ENCODE measurements at regions not wholly inside any gene's neighbourhood (a gene's known extent, or its start where the extent isn't known, plus 50 kb on each side); places are given as distances from the start of the nearest gene placed in this dataset.
A peak's percentile ranks its signal among the peaks of the same experiment; 100 is the strongest.

- H3K4me1 ChIP-seq (ENCODE audit: insufficient read depth, low read length): peaks cover 18% of the 10 kb centered on the region
- no peak overlapping the region for H3K27ac ChIP-seq (ENCODE audit: low read depth, low read length)
- H3K36me3 ChIP-seq (ENCODE audit: insufficient read depth, low read length): no peaks in the 10 kb centered on the region
- no peaks in the 10 kb centered on the region for H3K9me3 ChIP-seq (ENCODE audit: low read length)
- H3K4me3 ChIP-seq (ENCODE audit: low read depth in 1 of 2, low read length in 2 of 2): no peak overlapping the region
- no peaks in the 10 kb centered on the region for H3K27me3 ChIP-seq (ENCODE audit: control insufficient read depth in 1 of 2, insufficient read depth in 2 of 2, low read length in 2 of 2)
- H3K9ac ChIP-seq (ENCODE audit: low read length): no peak overlapping the region
Measured at GRCh38 chr13:40146063-40146462, 490.6 kb downstream of the COG6 start.

GRCh38 chr13:40146611-40147117, 491.2 kb downstream of the COG6 start:
- H3K27me3 ChIP-seq (ENCODE audit: control insufficient read depth in 1 of 2, insufficient read depth in 2 of 2, low read length in 2 of 2): no peaks in the 10 kb centered on the region
- H3K9me3 ChIP-seq (ENCODE audit: low read length): no peaks in the 10 kb centered on the region
- no peak overlapping the region for H3K4me3 ChIP-seq (ENCODE audit: low read depth in 1 of 2, low read length in 2 of 2)
- no peak overlapping the region for H3K27ac ChIP-seq (ENCODE audit: low read depth, low read length)
- H3K9ac ChIP-seq (ENCODE audit: low read length): no peak overlapping the region
- peaks cover 18% of the 10 kb centered on the region for H3K4me1 ChIP-seq (ENCODE audit: insufficient read depth, low read length)
- H3K36me3 ChIP-seq (ENCODE audit: insufficient read depth, low read length): no peaks in the 10 kb centered on the region

GRCh38 chr13:40148101-40148500, 492.6 kb downstream of the COG6 start:
- no peak overlapping the region for H3K27ac ChIP-seq (ENCODE audit: low read depth, low read length)
- H3K9ac ChIP-seq (ENCODE audit: low read length): no peak overlapping the region
- no peaks in the 10 kb centered on the region for H3K27me3 ChIP-seq (ENCODE audit: control insufficient read depth in 1 of 2, insufficient read depth in 2 of 2, low read length in 2 of 2)
- no peaks in the 10 kb centered on the region for H3K36me3 ChIP-seq (ENCODE audit: insufficient read depth, low read length)
- H3K4me3 ChIP-seq (ENCODE audit: low read depth in 1 of 2, low read length in 2 of 2): no peak overlapping the region
- H3K9me3 ChIP-seq (ENCODE audit: low read length): no peaks in the 10 kb centered on the region
- H3K4me1 ChIP-seq (ENCODE audit: insufficient read depth, low read length): peaks cover 18% of the 10 kb centered on the region

GRCh38 chr13:40148742-40149141, 493.3 kb downstream of the COG6 start:
- H3K9me3 ChIP-seq (ENCODE audit: low read length): no peaks in the 10 kb centered on the region
- no peak overlapping the region for H3K9ac ChIP-seq (ENCODE audit: low read length)
- no peak overlapping the region for H3K27ac ChIP-seq (ENCODE audit: low read depth, low read length)
- H3K4me1 ChIP-seq (ENCODE audit: insufficient read depth, low read length): peaks cover 18% of the 10 kb centered on the region
- no peak overlapping the region for H3K4me3 ChIP-seq (ENCODE audit: low read depth in 1 of 2, low read length in 2 of 2)
- H3K36me3 ChIP-seq (ENCODE audit: insufficient read depth, low read length): no peaks in the 10 kb centered on the region
- no peaks in the 10 kb centered on the region for H3K27me3 ChIP-seq (ENCODE audit: control insufficient read depth in 1 of 2, insufficient read depth in 2 of 2, low read length in 2 of 2)

GRCh38 chr13:40149611-40150274, 494.3 kb downstream of the COG6 start:
- Histone ChIP-seq H3K27me3 (ENCODE audit: control insufficient read depth in 1 of 2, insufficient read depth in 2 of 2, low read length in 2 of 2) (no peaks in the 10 kb centered on the region), H3K27ac (ENCODE audit: low read depth, low read length) (peak overlapping the region; percentile 79), H3K36me3 (ENCODE audit: insufficient read depth, low read length) (no peaks in the 10 kb centered on the region), H3K9me3 (ENCODE audit: low read length) (no peaks in the 10 kb centered on the region), H3K4me1 (ENCODE audit: insufficient read depth, low read length) (peaks cover 18% of the 10 kb centered on the region), H3K9ac (ENCODE audit: low read length) (no peak overlapping the region), H3K4me3 (ENCODE audit: low read depth in 1 of 2, low read length in 2 of 2) (no peak overlapping the region)

GRCh38 chr13:40151673-40152072, 496.2 kb downstream of the COG6 start:
- H3K9me3 ChIP-seq (ENCODE audit: low read length): no peaks in the 10 kb centered on the region
- peaks cover 18% of the 10 kb centered on the region for H3K4me1 ChIP-seq (ENCODE audit: insufficient read depth, low read length)
- H3K27me3 ChIP-seq (ENCODE audit: control insufficient read depth in 1 of 2, insufficient read depth in 2 of 2, low read length in 2 of 2): no peaks in the 10 kb centered on the region
- no peak overlapping the region for H3K27ac ChIP-seq (ENCODE audit: low read depth, low read length)
- no peak overlapping the region for H3K4me3 ChIP-seq (ENCODE audit: low read depth in 1 of 2, low read length in 2 of 2)
- H3K9ac ChIP-seq (ENCODE audit: low read length): no peak overlapping the region
- H3K36me3 ChIP-seq (ENCODE audit: insufficient read depth, low read length): no peaks in the 10 kb centered on the region

GRCh38 chr13:40152145-40152544, 496.7 kb downstream of the COG6 start:
- no peak overlapping the region for H3K4me3 ChIP-seq (ENCODE audit: low read depth in 1 of 2, low read length in 2 of 2)
- H3K4me1 ChIP-seq (ENCODE audit: insufficient read depth, low read length): peaks cover 18% of the 10 kb centered on the region
- H3K27ac ChIP-seq (ENCODE audit: low read depth, low read length): no peak overlapping the region
- no peaks in the 10 kb centered on the region for H3K27me3 ChIP-seq (ENCODE audit: control insufficient read depth in 1 of 2, insufficient read depth in 2 of 2, low read length in 2 of 2)
- no peaks in the 10 kb centered on the region for H3K9me3 ChIP-seq (ENCODE audit: low read length)
- no peaks in the 10 kb centered on the region for H3K36me3 ChIP-seq (ENCODE audit: insufficient read depth, low read length)
- H3K9ac ChIP-seq (ENCODE audit: low read length): no peak overlapping the region

- peaks cover 18% of the 10 kb centered on the region for H3K4me1 ChIP-seq (ENCODE audit: insufficient read depth, low read length)
- H3K27me3 ChIP-seq (ENCODE audit: control insufficient read depth in 1 of 2, insufficient read depth in 2 of 2, low read length in 2 of 2): no peaks in the 10 kb centered on the region
- H3K4me3 ChIP-seq (ENCODE audit: low read depth in 1 of 2, low read length in 2 of 2): no peak overlapping the region
- no peak overlapping the region for H3K9ac ChIP-seq (ENCODE audit: low read length)
- no peaks in the 10 kb centered on the region for H3K9me3 ChIP-seq (ENCODE audit: low read length)
- no peak overlapping the region for H3K27ac ChIP-seq (ENCODE audit: low read depth, low read length)
- H3K36me3 ChIP-seq (ENCODE audit: insufficient read depth, low read length): no peaks in the 10 kb centered on the region
Measured at GRCh38 chr13:40152922-40153321, 497.5 kb downstream of the COG6 start.

GRCh38 chr13:40153516-40153915, 498.1 kb downstream of the COG6 start:
- Histone ChIP-seq H3K4me3 (ENCODE audit: low read depth in 1 of 2, low read length in 2 of 2) (no peak overlapping the region), H3K9ac (ENCODE audit: low read length) (no peak overlapping the region), H3K27me3 (ENCODE audit: control insufficient read depth in 1 of 2, insufficient read depth in 2 of 2, low read length in 2 of 2) (no peaks in the 10 kb centered on the region), H3K27ac (ENCODE audit: low read depth, low read length) (no peak overlapping the region), H3K4me1 (ENCODE audit: insufficient read depth, low read length) (peaks cover 17% of the 10 kb centered on the region), H3K9me3 (ENCODE audit: low read length) (no peaks in the 10 kb centered on the region), H3K36me3 (ENCODE audit: insufficient read depth, low read length) (no peaks in the 10 kb centered on the region)

- no peak overlapping the region for H3K9ac ChIP-seq (ENCODE audit: low read length)
- H3K27me3 ChIP-seq (ENCODE audit: control insufficient read depth in 1 of 2, insufficient read depth in 2 of 2, low read length in 2 of 2): no peaks in the 10 kb centered on the region
- peaks cover under 1% of the 10 kb centered on the region for H3K4me1 ChIP-seq (ENCODE audit: insufficient read depth, low read length)
- H3K4me3 ChIP-seq (ENCODE audit: low read depth in 1 of 2, low read length in 2 of 2): no peak overlapping the region
- H3K36me3 ChIP-seq (ENCODE audit: insufficient read depth, low read length): no peaks in the 10 kb centered on the region
- no peak overlapping the region for H3K27ac ChIP-seq (ENCODE audit: low read depth, low read length)
- no peaks in the 10 kb centered on the region for H3K9me3 ChIP-seq (ENCODE audit: low read length)
Measured at GRCh38 chr13:40155201-40155600, 499.7 kb downstream of the COG6 start.

- H3K9ac ChIP-seq (ENCODE audit: low read length): no peak overlapping the region
- H3K36me3 ChIP-seq (ENCODE audit: insufficient read depth, low read length): no peaks in the 10 kb centered on the region
- no peak overlapping the region for H3K27ac ChIP-seq (ENCODE audit: low read depth, low read length)
- no peak overlapping the region for H3K4me3 ChIP-seq (ENCODE audit: low read depth in 1 of 2, low read length in 2 of 2)
- no peaks in the 10 kb centered on the region for H3K9me3 ChIP-seq (ENCODE audit: low read length)
- H3K27me3 ChIP-seq (ENCODE audit: control insufficient read depth in 1 of 2, insufficient read depth in 2 of 2, low read length in 2 of 2): no peaks in the 10 kb centered on the region
- H3K4me1 ChIP-seq (ENCODE audit: insufficient read depth, low read length): no peaks in the 10 kb centered on the region
Measured at GRCh38 chr13:40158218-40158617, 502.8 kb downstream of the COG6 start.

GRCh38 chr13:40158757-40159156, 503.3 kb downstream of the COG6 start:
- H3K4me3 ChIP-seq (ENCODE audit: low read depth in 1 of 2, low read length in 2 of 2): no peak overlapping the region
- H3K4me1 ChIP-seq (ENCODE audit: insufficient read depth, low read length): no peaks in the 10 kb centered on the region
- H3K36me3 ChIP-seq (ENCODE audit: insufficient read depth, low read length): no peaks in the 10 kb centered on the region
- no peak overlapping the region for H3K9ac ChIP-seq (ENCODE audit: low read length)
- H3K9me3 ChIP-seq (ENCODE audit: low read length): no peaks in the 10 kb centered on the region
- H3K27ac ChIP-seq (ENCODE audit: low read depth, low read length): no peak overlapping the region
- no peaks in the 10 kb centered on the region for H3K27me3 ChIP-seq (ENCODE audit: control insufficient read depth in 1 of 2, insufficient read depth in 2 of 2, low read length in 2 of 2)

Data from muscle layer of colon (tissue), 2 donors.